Activated CD4-positive, alpha-beta memory T cell treated with anti-CD3 and anti-CD28 coated beads for 36 hours (primary cell): ENCODE measurements at regions not wholly inside any gene's neighbourhood (a gene's known extent, or its start where the extent isn't known, plus 50 kb on each side); places are given as distances from the start of the nearest gene placed in this dataset.

Experiments used
- CTCF ChIA-PET: fragments of 350-600 bp; sonication (Branson Sonifier 250); formaldehyde crosslinking; loops from one replicate; lab custom pipeline; 2021; ENCODE audit warnings: antibody characterized with exemption, inconsistent platforms; lab: Charles Lee
- POLR2A ChIA-PET: fragments of 350-600 bp; sonication (Branson Sonifier 250); formaldehyde crosslinking; loops from one replicate; lab custom pipeline; 2021; ENCODE audit warnings: antibody characterized with exemption; lab: Charles Lee
- DNase-seq: peaks from one replicate; pipeline ENCODE4 v3.0.0-alpha.2; 2020
- H3K27ac Mint-ChIP-seq: one replicate; pipeline ENCODE4 v1.8.0; 2021; ENCODE audit warnings: mixed read lengths
- H3K27me3 Mint-ChIP-seq: one replicate; pipeline ENCODE4 v1.8.0; 2021; ENCODE audit warnings: mixed read lengths
- H3K36me3 Mint-ChIP-seq: one replicate; pipeline ENCODE4 v1.8.0; 2021; ENCODE audit warnings: mixed read lengths
- H3K4me1 Mint-ChIP-seq: one replicate; pipeline ENCODE4 v1.8.0; 2021; ENCODE audit warnings: low read depth, mixed read lengths
- H3K4me3 Mint-ChIP-seq: one replicate; pipeline ENCODE4 v1.8.0; 2021; ENCODE audit warnings: mild to moderate bottlenecking, mixed read lengths
- H3K9me3 Mint-ChIP-seq: one replicate; pipeline ENCODE4 v1.8.0; 2021; ENCODE audit warnings: mixed read lengths
- intact Hi-C: fragments of 100-400 bp; cut with micrococcal nuclease; formaldehyde crosslinking; loops from one replicate; pipeline ENCODE4 v1.15.1; 2023

GRCh38 chr14:101128478-101129321 is 225.2 kb upstream of the RTL1 start:
- peak; percentile 4 for DNase-seq
- CTCF ChIA-PET = no interaction called here
- no peaks in the 10 kb centered on the region for H3K9me3 Mint-ChIP-seq
- POLR2A ChIA-PET = no interaction called here
- H3K36me3 Mint-ChIP-seq = no peaks in the 10 kb centered on the region
- H3K4me1 Mint-ChIP-seq = no peaks in the 10 kb centered on the region
- H3K4me3 Mint-ChIP-seq = no peak overlapping the region
- intact Hi-C loops = no loop called here
- H3K27me3 Mint-ChIP-seq = peaks cover 19% of the 10 kb centered on the region
- no peak overlapping the region for H3K27ac Mint-ChIP-seq

GRCh38 chr14:101129521-101130167 is 226.1 kb upstream of the RTL1 start:
- POLR2A ChIA-PET = no interaction called here
- H3K9me3 Mint-ChIP-seq = no peaks in the 10 kb centered on the region
- no peaks in the 10 kb centered on the region for H3K4me1 Mint-ChIP-seq
- no peak for DNase-seq
- intact Hi-C loops = no loop called here
- no peak overlapping the region for H3K4me3 Mint-ChIP-seq
- H3K27ac Mint-ChIP-seq = no peak overlapping the region
- H3K36me3 Mint-ChIP-seq = no peaks in the 10 kb centered on the region
- peaks cover 21% of the 10 kb centered on the region for H3K27me3 Mint-ChIP-seq
- CTCF ChIA-PET = no interaction called here

GRCh38 chr14:101130861-101131260 is 227.3 kb upstream of the RTL1 start:
- POLR2A ChIA-PET = no interaction called here
- Mint-ChIP-seq H3K36me3 (no peaks in the 10 kb centered on the region), H3K27me3 (peaks cover 27% of the 10 kb centered on the region), H3K4me3 (no peak overlapping the region), H3K9me3 (no peaks in the 10 kb centered on the region), H3K27ac (no peak overlapping the region), H3K4me1 (no peaks in the 10 kb centered on the region)
- no peak for DNase-seq
- intact Hi-C loops = no loop called here
- CTCF ChIA-PET = no interaction called here

- Mint-ChIP-seq H3K36me3 (no peaks in the 10 kb centered on the region), H3K4me3 (no peak overlapping the region), H3K27ac (no peak overlapping the region), H3K9me3 (no peaks in the 10 kb centered on the region), H3K4me1 (no peaks in the 10 kb centered on the region), H3K27me3 (peaks cover 27% of the 10 kb centered on the region)
- intact Hi-C loops = no loop called here
- DNase-seq = no peak
- CTCF ChIA-PET = no interaction called here
- POLR2A ChIA-PET = no interaction called here
Measured at GRCh38 chr14:101131451-101131916, 228.0 kb upstream of the RTL1 start.

GRCh38 chr14:101132051-101132571 is 228.6 kb upstream of the RTL1 start:
- Mint-ChIP-seq H3K36me3 (no peaks in the 10 kb centered on the region), H3K4me3 (no peak overlapping the region), H3K27me3 (peaks cover 25% of the 10 kb centered on the region), H3K4me1 (no peaks in the 10 kb centered on the region), H3K9me3 (no peaks in the 10 kb centered on the region), H3K27ac (no peak overlapping the region)
- intact Hi-C loops = no loop called here
- ChIA-PET POLR2A (no interaction called here), CTCF (no interaction called here)
- no peak for DNase-seq

- H3K27me3 Mint-ChIP-seq = peaks cover 25% of the 10 kb centered on the region
- ChIA-PET CTCF (no interaction called here), POLR2A (no interaction called here)
- no peaks in the 10 kb centered on the region for H3K36me3 Mint-ChIP-seq
- no peak overlapping the region for H3K27ac Mint-ChIP-seq
- no peaks in the 10 kb centered on the region for H3K4me1 Mint-ChIP-seq
- DNase-seq = no peak
- H3K9me3 Mint-ChIP-seq = no peaks in the 10 kb centered on the region
- H3K4me3 Mint-ChIP-seq = no peak overlapping the region
- intact Hi-C loops = no loop called here
Measured at GRCh38 chr14:101132588-101132987, 229.1 kb upstream of the RTL1 start.

GRCh38 chr14:101133068-101133467 is 229.5 kb upstream of the RTL1 start:
- Mint-ChIP-seq H3K9me3 (no peaks in the 10 kb centered on the region), H3K4me3 (no peak overlapping the region), H3K36me3 (no peaks in the 10 kb centered on the region), H3K27ac (no peak overlapping the region), H3K27me3 (peaks cover 21% of the 10 kb centered on the region), H3K4me1 (no peaks in the 10 kb centered on the region)
- intact Hi-C loops = no loop called here
- ChIA-PET CTCF (no interaction called here), POLR2A (no interaction called here)
- no peak for DNase-seq

- ChIA-PET CTCF (no interaction called here), POLR2A (no interaction called here)
- H3K4me3 Mint-ChIP-seq = no peak overlapping the region
Measured at GRCh38 chr14:101134161-101134631, 230.7 kb upstream of the RTL1 start.

GRCh38 chr14:101134851-101135433 is 231.4 kb upstream of the RTL1 start:
- Mint-ChIP-seq H3K4me3 (no peak overlapping the region), H3K9me3 (no peaks in the 10 kb centered on the region), H3K4me1 (no peaks in the 10 kb centered on the region), H3K36me3 (no peaks in the 10 kb centered on the region), H3K27me3 (peaks cover 16% of the 10 kb centered on the region), H3K27ac (no peak overlapping the region)
- CTCF ChIA-PET = no interaction called here
- intact Hi-C loops = no loop called here
- POLR2A ChIA-PET = no interaction called here
- DNase-seq = no peak

More at GRCh38 chr14:101134161-101134631, 230.7 kb upstream of the RTL1 start:
- H3K27ac Mint-ChIP-seq = no peak overlapping the region
- no peaks in the 10 kb centered on the region for H3K36me3 Mint-ChIP-seq
- H3K9me3 Mint-ChIP-seq = no peaks in the 10 kb centered on the region
- intact Hi-C loops = no loop called here
- no peaks in the 10 kb centered on the region for H3K4me1 Mint-ChIP-seq
- no peak for DNase-seq
- H3K27me3 Mint-ChIP-seq = peaks cover 19% of the 10 kb centered on the region

GRCh38 chr14:101135796-101136742 is 232.5 kb upstream of the RTL1 start:
- no peaks in the 10 kb centered on the region for H3K36me3 Mint-ChIP-seq
- no peaks in the 10 kb centered on the region for H3K4me1 Mint-ChIP-seq
- ChIA-PET POLR2A (no interaction called here), CTCF (no interaction called here)
- H3K27me3 Mint-ChIP-seq = peaks cover 12% of the 10 kb centered on the region
- H3K9me3 Mint-ChIP-seq = peaks cover 5% of the 10 kb centered on the region
- DNase-seq = no peak
- intact Hi-C loops = no loop called here
- no peak overlapping the region for H3K4me3 Mint-ChIP-seq
- no peak overlapping the region for H3K27ac Mint-ChIP-seq

GRCh38 chr14:101137234-101137633 is 233.7 kb upstream of the RTL1 start:
- no peak for DNase-seq
- H3K4me3 Mint-ChIP-seq = no peak overlapping the region
- H3K4me1 Mint-ChIP-seq = no peaks in the 10 kb centered on the region
- POLR2A ChIA-PET = no interaction called here
- peaks cover 5% of the 10 kb centered on the region for H3K36me3 Mint-ChIP-seq
- CTCF ChIA-PET = no interaction called here
- H3K9me3 Mint-ChIP-seq = peaks cover 12% of the 10 kb centered on the region
- intact Hi-C loops = no loop called here
- H3K27ac Mint-ChIP-seq = no peak overlapping the region
- peaks cover 13% of the 10 kb centered on the region for H3K27me3 Mint-ChIP-seq
